Anterior cingulate cortex (tissue), 58 donors: ENCODE measurements at regions not wholly inside any gene's neighbourhood (a gene's known extent, or its start where the extent isn't known, plus 50 kb on each side); places are given as distances from the start of the nearest gene placed in this dataset.

Source experiments
- DNase-seq, 58 donors: peaks; one replicate each; lab custom pipeline; 2025; lab: John Stamatoyannopoulos, UW

GRCh38 chr2:13917958-13918357 lies 714.6 kb upstream of the LRATD1 start:
- DNase-seq = no peak

DNA sequence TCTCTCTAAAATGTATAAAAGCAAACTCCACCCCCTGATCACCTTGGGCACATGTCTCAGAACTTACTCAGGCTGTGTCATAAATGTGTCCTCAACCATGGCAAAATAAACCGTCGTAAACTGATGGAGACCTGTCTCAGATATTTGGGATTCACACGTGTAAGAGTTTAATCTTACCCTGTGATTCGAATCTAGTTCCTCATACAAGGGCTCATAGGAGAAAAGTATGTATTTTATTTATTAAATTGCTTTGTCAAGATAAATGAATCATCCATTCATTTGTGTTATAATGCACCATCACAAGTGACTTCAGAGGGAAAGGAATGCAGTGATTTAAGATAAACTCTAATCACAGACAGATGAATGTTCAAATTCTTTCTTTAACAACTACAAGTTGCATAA lies 712.5 kb upstream of the LRATD1 start:
- DNase-seq = no peak

GRCh38 chr2:13921245-13921644 lies 711.3 kb upstream of the LRATD1 start:
- no peak for DNase-seq

GRCh38 chr2:13923823-13924222 lies 708.7 kb upstream of the LRATD1 start:
- no peak for DNase-seq

- no peak for DNase-seq
Observed at GRCh38 chr2:13942111-13942510, 690.4 kb upstream of the LRATD1 start.

- DNase-seq = no peak
Observed at GRCh38 chr2:13950761-13951160, 681.8 kb upstream of the LRATD1 start.

- no peak for DNase-seq
Observed at GRCh38 chr2:13968811-13969210, 663.7 kb upstream of the LRATD1 start.

DNA sequence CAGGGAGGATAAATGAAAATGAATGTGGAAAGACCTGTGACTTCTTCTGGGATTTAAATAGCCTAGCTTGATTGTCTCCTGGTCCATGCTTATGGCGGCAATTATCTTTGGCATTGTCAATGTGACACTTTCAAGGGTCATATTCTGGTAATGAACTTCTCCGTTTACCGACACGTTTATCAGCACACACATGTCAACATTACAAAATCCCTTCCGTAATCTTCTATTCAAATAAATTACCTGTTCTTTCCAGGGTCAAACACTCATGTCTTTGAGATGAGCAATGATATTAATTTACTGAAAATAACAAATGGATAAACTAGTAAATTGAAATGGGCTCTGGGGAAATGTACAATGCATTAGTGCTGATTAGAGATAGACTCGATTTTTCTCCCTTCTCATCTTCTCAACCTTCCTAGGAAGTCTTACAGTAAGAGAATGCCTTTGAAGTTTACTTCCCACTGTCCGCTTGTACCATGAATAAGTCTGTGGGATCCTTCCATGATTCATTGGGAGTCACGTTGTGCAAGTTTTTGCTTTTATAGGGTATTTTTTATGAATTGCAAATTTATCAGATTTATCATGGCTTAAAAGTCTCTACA lies 646.3 kb upstream of the LRATD1 start:
- DNase-seq = no peak

- no peak for DNase-seq
Observed at GRCh38 chr2:13996527-13996926, 636.0 kb upstream of the LRATD1 start.

DNA sequence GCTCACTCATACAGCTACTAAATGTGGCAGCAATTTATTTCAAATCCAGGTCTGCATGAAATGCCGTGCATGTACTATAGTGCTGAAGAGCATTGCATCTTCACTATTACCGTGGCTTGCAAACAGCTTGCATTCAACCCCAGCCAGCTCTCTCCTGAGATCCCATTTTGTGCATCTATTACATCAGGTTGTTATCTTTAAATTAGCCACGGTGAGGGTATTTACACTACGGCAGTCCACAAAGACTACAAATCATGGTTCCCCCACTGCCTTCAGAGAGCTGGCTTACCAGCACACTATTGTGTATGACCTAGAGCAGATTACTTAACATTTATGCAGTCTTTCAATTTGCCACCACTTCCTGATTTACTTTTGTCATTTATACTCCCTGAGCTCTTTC lies 621.3 kb upstream of the LRATD1 start:
- DNase-seq = no peak

DNA sequence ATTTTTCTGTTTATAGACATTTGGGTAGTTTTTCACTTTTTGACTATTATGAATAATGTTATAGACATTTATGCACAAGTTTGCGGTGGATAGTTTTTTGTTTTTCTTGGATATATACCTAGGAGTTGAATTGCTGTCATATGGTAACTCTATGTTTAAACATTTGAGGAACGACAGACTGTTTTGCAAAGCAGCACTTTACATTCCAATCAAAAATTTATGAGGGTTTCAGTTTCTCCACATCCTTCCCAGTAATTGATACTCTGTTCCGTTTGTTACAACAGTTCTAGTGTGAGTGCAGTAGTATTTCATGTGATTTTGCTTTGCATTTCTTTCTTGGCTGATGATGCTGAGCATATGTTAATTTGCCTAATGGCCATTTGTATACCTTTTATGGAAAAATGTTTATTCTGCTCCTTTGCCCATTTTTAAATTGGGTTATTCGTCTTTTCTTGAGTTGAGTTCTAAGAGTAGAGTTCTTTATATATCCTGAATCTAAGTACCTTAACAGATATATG lies 617.3 kb upstream of the LRATD1 start:
- DNase-seq = no peak

GRCh38 chr2:14016289-14016955 lies 616.1 kb upstream of the LRATD1 start:
- DNase-seq = no peak

DNA sequence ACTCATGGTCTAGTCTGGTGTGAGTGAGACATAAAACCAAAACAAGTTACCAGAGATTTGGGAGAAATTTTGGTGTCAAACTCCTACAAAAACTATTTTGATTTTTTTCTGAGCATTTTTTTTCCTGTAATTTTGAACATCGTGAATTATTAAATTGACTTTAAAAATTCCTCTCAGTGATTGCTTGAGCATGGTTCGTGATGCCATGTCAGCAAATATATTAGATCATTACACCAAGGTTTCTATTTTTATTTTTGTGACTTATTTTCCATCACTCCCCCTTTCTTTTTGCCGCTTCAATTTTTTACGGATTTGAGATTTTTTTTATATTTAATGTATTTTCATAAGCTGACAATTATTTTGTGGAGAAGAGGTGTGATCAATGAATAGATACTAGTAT lies 613.9 kb upstream of the LRATD1 start:
- no peak for DNase-seq

DNA sequence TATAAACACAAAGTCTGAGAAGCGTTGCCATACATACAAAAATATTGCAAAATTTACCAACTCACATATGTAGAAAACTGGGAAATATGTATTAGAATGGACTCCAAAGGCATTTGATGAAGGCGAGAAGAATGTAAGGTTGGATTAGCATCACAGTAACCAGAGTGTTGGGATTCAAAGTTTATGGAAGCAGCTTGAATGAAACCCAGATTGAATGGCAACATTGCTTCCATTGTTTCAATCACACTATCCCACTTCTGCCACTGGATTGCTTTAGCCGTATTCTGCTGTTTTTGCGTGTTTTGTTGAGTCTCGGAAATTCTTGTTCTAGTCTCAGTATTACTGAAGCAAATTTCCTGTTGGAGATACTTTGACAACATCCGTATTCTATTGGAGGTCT lies 609.0 kb upstream of the LRATD1 start:
- no peak for DNase-seq

DNA sequence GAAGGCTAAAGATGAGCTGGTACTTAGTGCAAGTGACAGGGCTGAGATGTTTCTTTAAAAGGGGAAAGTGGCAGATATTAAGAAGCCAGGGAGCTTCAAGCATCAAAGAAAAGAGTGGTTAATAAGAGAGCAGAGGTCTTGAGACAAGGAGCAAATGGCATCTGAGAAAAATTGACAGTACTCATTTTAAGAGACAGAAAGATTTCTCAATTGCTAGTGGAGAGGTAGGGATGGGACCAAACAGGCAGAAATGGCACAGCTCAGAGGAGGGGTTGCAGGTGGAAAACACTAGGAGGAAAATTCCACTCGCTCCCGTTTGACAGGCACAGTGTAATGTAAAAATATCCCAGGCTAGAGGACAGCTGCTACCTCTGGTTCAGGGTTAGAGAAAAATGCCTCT lies 593.4 kb upstream of the LRATD1 start:
- DNase-seq = no peak

DNA sequence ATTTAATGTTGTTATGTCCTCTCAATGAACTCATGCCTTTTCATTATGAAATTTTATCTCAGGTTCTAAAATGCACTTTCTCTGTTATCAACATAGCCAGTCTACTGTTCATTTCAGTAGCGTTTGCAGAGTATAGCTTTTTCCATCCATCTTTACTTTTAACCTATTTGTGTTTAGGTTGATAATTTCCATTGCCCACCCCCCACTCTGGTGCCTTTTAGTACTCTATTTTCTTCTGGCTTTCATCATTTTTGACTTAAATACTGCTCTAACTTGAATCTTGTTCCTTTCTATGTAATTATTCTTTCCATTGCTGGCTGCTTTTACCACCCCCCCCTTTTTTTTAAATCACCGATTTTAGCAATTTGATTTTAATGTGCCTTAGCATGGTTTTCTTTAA lies 585.0 kb upstream of the LRATD1 start:
- no peak for DNase-seq

GRCh38 chr2:14051401-14051800 lies 581.1 kb upstream of the LRATD1 start:
- no peak for DNase-seq

- no peak for DNase-seq
Observed at GRCh38 chr2:14053105-14053504, 579.4 kb upstream of the LRATD1 start.

- DNase-seq = no peak
Observed at GRCh38 chr2:14064346-14064745, 568.2 kb upstream of the LRATD1 start.

GRCh38 chr2:14072338-14072737 lies 560.2 kb upstream of the LRATD1 start:
- DNase-seq = no peak

GRCh38 chr2:14074691-14075090 lies 557.8 kb upstream of the LRATD1 start:
- no peak for DNase-seq

GRCh38 chr2:14079576-14079975 lies 552.9 kb upstream of the LRATD1 start:
- DNase-seq = no peak
